HEK293 (cell line): ENCODE measurements at regions not wholly inside any gene's neighbourhood (a gene's known extent, or its start where the extent isn't known, plus 50 kb on each side); places are given as distances from the start of the nearest gene placed in this dataset.

Experiments
- CTCF ChIA-PET: fragments of 350-600 bp; formaldehyde crosslinking; extraction: SDS; loops from one replicate; lab custom pipeline; 2021; ENCODE audit warnings: antibody characterized with exemption; lab: Yijun Ruan, JAX
- POLR2A ChIA-PET: fragments of 300-600 bp; formaldehyde crosslinking; extraction: SDS; loops from one replicate; lab custom pipeline; 2020; ENCODE audit warnings: antibody characterized with exemption, inconsistent platforms; lab: Yijun Ruan, JAX
- H3K27ac ChIP-seq: fragments of 200-500 bp; sonication (Bioruptor generic); 2 replicates; pipeline ENCODE4 v1.5.1; 2014; ENCODE audit warnings: low read depth, low read length, control low read depth, inconsistent platforms; ENCODE audit errors: extremely low read depth
- H3K36me3 ChIP-seq, 2 experiments: fragments of 200-500 bp in 1 of 2; sonication (Bioruptor generic) in 1 of 2; 1 replicate in 1 of 2; 2 replicates in 1 of 2; pipeline ENCODE4 v1.5.1; 2014 to 2017; ENCODE audit warnings: inconsistent platforms in 2 of 2, low read length in 2 of 2; ENCODE audit not compliant: control insufficient read depth in 2 of 2, insufficient read depth in 1 of 2
- H3K4me1 ChIP-seq: fragments of 200-500 bp; sonication (Bioruptor generic); 2 replicates; pipeline ENCODE4 v1.5.1; 2014; ENCODE audit warnings: mild to moderate bottlenecking, low read length, inconsistent platforms; ENCODE audit not compliant: control insufficient read depth, insufficient read depth
- H3K4me3 ChIP-seq: 2 replicates; pipeline ENCODE4 v1.5.1; 2011; ENCODE audit warnings: low read depth, mild to moderate bottlenecking, control low read depth, low read length, moderate library complexity
- H3K9me3 ChIP-seq: fragments of 200-500 bp; sonication (Bioruptor generic); 2 replicates; pipeline ENCODE4 v1.5.1; 2014; ENCODE audit warnings: low read depth, low read length, inconsistent platforms; ENCODE audit not compliant: control insufficient read depth, insufficient read depth
- GFI1B ChIP-seq: fragments of 450-650 bp; formaldehyde crosslinking; IDR thresholded peaks from 2 replicates; pipeline ENCODE4 v1.5.1; 2016; ENCODE audit warnings: missing biosample characterization, missing genetic modification characterization
- KLF16 ChIP-seq: fragments of 450-650 bp; formaldehyde crosslinking; IDR thresholded peaks from 2 replicates; pipeline ENCODE4 v1.5.1; 2017; ENCODE audit warnings: missing biosample characterization, missing genetic modification characterization
- KLF8 ChIP-seq: fragments of 450-650 bp; formaldehyde crosslinking; IDR thresholded peaks from 2 replicates; pipeline ENCODE4 v1.5.1; 2016; ENCODE audit warnings: missing biosample characterization, missing genetic modification characterization
- MYNN ChIP-seq: fragments of 450-650 bp; formaldehyde crosslinking; IDR thresholded peaks from 2 replicates; pipeline ENCODE4 v1.5.1; 2016; ENCODE audit warnings: missing biosample characterization, missing genetic modification characterization, borderline replicate concordance
- MZF1 ChIP-seq: fragments of 450-650 bp; formaldehyde crosslinking; IDR thresholded peaks from 2 replicates; pipeline ENCODE4 v1.5.1; 2017; ENCODE audit warnings: missing biosample characterization, missing genetic modification characterization, borderline replicate concordance
- ZBTB1 ChIP-seq: fragments of 450-650 bp; formaldehyde crosslinking; IDR thresholded peaks from 2 replicates; pipeline ENCODE4 v1.5.1; 2016; ENCODE audit warnings: missing biosample characterization, missing genetic modification characterization
- ZBTB8A ChIP-seq: fragments of 450-650 bp; formaldehyde crosslinking; IDR thresholded peaks from 2 replicates; pipeline ENCODE4 v1.5.1; 2016; ENCODE audit warnings: missing biosample characterization, missing genetic modification characterization
- ZFHX2 ChIP-seq: fragments of 450-650 bp; formaldehyde crosslinking; conservative IDR thresholded peaks from 2 replicates; pipeline ENCODE4 v1.5.1; 2016; ENCODE audit warnings: missing biosample characterization, missing genetic modification characterization
- ZFP41 ChIP-seq: fragments of 450-650 bp; formaldehyde crosslinking; IDR thresholded peaks from 2 replicates; pipeline ENCODE4 v1.5.1; 2016; ENCODE audit warnings: missing biosample characterization, missing genetic modification characterization, borderline replicate concordance
- ZFP69B ChIP-seq: fragments of 450-650 bp; formaldehyde crosslinking; IDR thresholded peaks from 2 replicates; pipeline ENCODE4 v1.5.1; 2016; ENCODE audit warnings: missing biosample characterization, missing genetic modification characterization
- ZNF174 ChIP-seq: fragments of 450-650 bp; formaldehyde crosslinking; IDR thresholded peaks from 2 replicates; pipeline ENCODE4 v1.5.0; 2017; ENCODE audit warnings: missing biosample characterization, mild to moderate bottlenecking, missing genetic modification characterization
- ZNF221 ChIP-seq: fragments of 450-650 bp; formaldehyde crosslinking; IDR thresholded peaks from 2 replicates; pipeline ENCODE4 v1.5.1; 2017; ENCODE audit warnings: missing biosample characterization, missing genetic modification characterization, borderline replicate concordance
- ZNF280C ChIP-seq: fragments of 450-650 bp; formaldehyde crosslinking; IDR thresholded peaks from 2 replicates; pipeline ENCODE4 v1.5.1; 2016; ENCODE audit warnings: missing biosample characterization, missing genetic modification characterization
- ZNF324 ChIP-seq: fragments of 450-650 bp; formaldehyde crosslinking; IDR thresholded peaks from 2 replicates; pipeline ENCODE4 v1.5.1; 2016; ENCODE audit warnings: missing biosample characterization, missing genetic modification characterization
- ZNF335 ChIP-seq: fragments of 450-650 bp; formaldehyde crosslinking; conservative IDR thresholded peaks from 2 replicates; pipeline ENCODE4 v1.5.1; 2016; ENCODE audit warnings: missing biosample characterization, missing genetic modification characterization
- ZNF488 ChIP-seq: fragments of 450-650 bp; formaldehyde crosslinking; IDR thresholded peaks from 2 replicates; pipeline ENCODE4 v1.5.1; 2016; ENCODE audit warnings: missing biosample characterization, missing genetic modification characterization
- ZNF549 ChIP-seq: fragments of 450-650 bp; IDR thresholded peaks from 2 replicates; pipeline ENCODE4 v1.5.1; 2018; ENCODE audit warnings: missing biosample characterization, missing genetic modification characterization, mild to moderate bottlenecking, inconsistent platforms, moderate library complexity
- ZNF560 ChIP-seq: fragments of 450-650 bp; formaldehyde crosslinking; IDR thresholded peaks from 2 replicates; pipeline ENCODE4 v1.5.1; 2017; ENCODE audit warnings: missing biosample characterization, missing genetic modification characterization, borderline replicate concordance
- ZNF626 ChIP-seq: fragments of 450-650 bp; sonication (Bioruptor Pico); formaldehyde crosslinking; IDR thresholded peaks from 2 replicates; pipeline ENCODE4 v1.5.1; 2018; ENCODE audit warnings: missing biosample characterization, missing genetic modification characterization, inconsistent platforms
- ZNF639 ChIP-seq: fragments of 450-650 bp; formaldehyde crosslinking; IDR thresholded peaks from 2 replicates; pipeline ENCODE4 v1.5.1; 2016; ENCODE audit warnings: missing biosample characterization, missing genetic modification characterization
- ZNF645 ChIP-seq: fragments of 450-650 bp; formaldehyde crosslinking; IDR thresholded peaks from 2 replicates; pipeline ENCODE4; 2016; ENCODE audit warnings: missing biosample characterization, missing genetic modification characterization
- ZNF664 ChIP-seq: fragments of 450-650 bp; formaldehyde crosslinking; IDR thresholded peaks from 2 replicates; pipeline ENCODE4 v1.5.1; 2016; ENCODE audit warnings: missing biosample characterization, missing genetic modification characterization
- ZNF670 ChIP-seq: fragments of 450-650 bp; formaldehyde crosslinking; IDR thresholded peaks from 2 replicates; pipeline ENCODE4 v1.5.1; 2016; ENCODE audit warnings: missing biosample characterization, missing genetic modification characterization, low read depth
- ZNF830 ChIP-seq: fragments of 450-650 bp; IDR thresholded peaks from 2 replicates; pipeline ENCODE4 v1.5.0; 2018; ENCODE audit warnings: missing biosample characterization, missing genetic modification characterization, low read depth, mild to moderate bottlenecking, moderate library complexity
- ZNF843 ChIP-seq: fragments of 450-650 bp; formaldehyde crosslinking; IDR thresholded peaks from 2 replicates; pipeline ENCODE4 v1.5.1; 2016; ENCODE audit warnings: missing biosample characterization, missing genetic modification characterization
- ZSCAN18 ChIP-seq: fragments of 450-650 bp; formaldehyde crosslinking; IDR thresholded peaks from 2 replicates; pipeline ENCODE4 v1.5.1; 2016; ENCODE audit warnings: missing biosample characterization, missing genetic modification characterization
- ZSCAN5A ChIP-seq: fragments of 450-650 bp; formaldehyde crosslinking; IDR thresholded peaks from 2 replicates; pipeline ENCODE4 v1.5.1; 2016; ENCODE audit warnings: missing biosample characterization, missing genetic modification characterization
- ZXDB ChIP-seq: fragments of 450-650 bp; formaldehyde crosslinking; IDR thresholded peaks from 2 replicates; pipeline ENCODE4 v1.5.1; 2016; ENCODE audit warnings: missing biosample characterization, missing genetic modification characterization

GRCh38 chr7:24476227-24476626 lies 97.0 kb upstream of the PALS2 start:
- CTCF ChIA-PET = interaction anchor here (1.7 kb wide), 1 partner anchor 618 kb away, joined by 3 read pairs; no protein-coding TSS in a partner anchor
- TF ChIP-seq ZNF549 (tag by site-specific recombination) = no peak
- TF ChIP-seq MZF1 = no peak
- TF ChIP-seq ZNF830 (tag by site-specific recombination) = no peak
- TF ChIP-seq ZNF174 = no peak
- no peak for TF ChIP-seq ZSCAN18
- TF ChIP-seq KLF16 (tag by site-specific recombination) = no peak
- no peak for TF ChIP-seq ZNF335 (tag by site-specific recombination)
- no peak for TF ChIP-seq ZNF221
- TF ChIP-seq ZFHX2 (tag by site-specific recombination) = no peak
- no peak for TF ChIP-seq ZSCAN5A
- no peak for TF ChIP-seq ZNF664 (tag by site-specific recombination)
- no peak for TF ChIP-seq ZNF626
- no peak for TF ChIP-seq ZNF670 (tag by site-specific recombination)
- no peak for TF ChIP-seq ZNF560 (tag by site-specific recombination)
- TF ChIP-seq, all 188 proteins: peak for 0
- no peaks in the 10 kb centered on the region for H3K36me3 ChIP-seq
- H3K4me3 ChIP-seq = no peak overlapping the region
- H3K27ac ChIP-seq = no peak overlapping the region
- POLR2A ChIA-PET = no interaction called here
- peaks cover 5% of the 10 kb centered on the region for H3K4me1 ChIP-seq
- H3K9me3 ChIP-seq = no peaks in the 10 kb centered on the region

- CTCF ChIA-PET = interaction anchor here (0.6 to 1.7 kb wide), 3 partner anchors 380 to 886 kb away, joined by 3 to 4 read pairs (median 3); no protein-coding TSS in a partner anchor
- Histone ChIP-seq H3K36me3 (no peaks in the 10 kb centered on the region), H3K9me3 (no peaks in the 10 kb centered on the region), H3K27ac (no peak overlapping the region), H3K4me3 (no peak overlapping the region), H3K4me1 (peaks cover 5% of the 10 kb centered on the region)
- POLR2A ChIA-PET = no interaction called here
- TF ChIP-seq GFI1B (tag by site-specific recombination) = no peak
- TF ChIP-seq ZFP69B (tag by site-specific recombination) = no peak
- no peak for TF ChIP-seq ZNF843 (tag by site-specific recombination)
- TF ChIP-seq ZNF645 (tag by site-specific recombination) = no peak
- peak; percentile 75 for TF ChIP-seq ZBTB8A (tag by site-specific recombination)
- no peak for TF ChIP-seq ZNF488 (tag by site-specific recombination)
- no peak for TF ChIP-seq KLF8
- no peak for TF ChIP-seq ZBTB1 (tag by site-specific recombination)
- no peak for TF ChIP-seq ZNF280C (tag by site-specific recombination)
- no peak for TF ChIP-seq ZNF549 (tag by site-specific recombination)
- no peak for TF ChIP-seq ZNF324
- TF ChIP-seq ZFP41 (tag by site-specific recombination) = no peak
- TF ChIP-seq MYNN (tag by site-specific recombination) = peak; percentile 96
- TF ChIP-seq ZNF639 (tag by site-specific recombination) = no peak
- no peak for TF ChIP-seq ZXDB (tag by site-specific recombination)
These were observed 95.7 kb upstream of the PALS2 start for GRCh38 chr7:24477398-24478136.
